Activated T-cell treated with anti-CD3 and anti-CD28 coated beads, Interleukin-2, amount 50 U/mL, for 72 hours (primary cell): ENCODE measurements at regions not wholly inside any gene's neighbourhood (a gene's known extent, or its start where the extent isn't known, plus 50 kb on each side); places are given as distances from the start of the nearest gene placed in this dataset.

Experiments
- ATAC-seq, 2 donors: fragments of 150-1000 bp; cut with Tn5 transposase; replicated peaks in 1 of 2; 2 replicates each; pipeline ENCODE4 v1.10.0; 2021; ENCODE audit warnings: moderate library complexity in 2 of 2, mild to moderate bottlenecking in 1 of 2
- DNase-seq, 2 donors: peaks; one replicate each; pipeline ENCODE4 v3.0.0; 2021 to 2022; ENCODE audit warnings: mixed read lengths in 1 of 2
- H3K27ac Mint-ChIP-seq: one replicate; pipeline ENCODE4 v1.8.0; 2022; ENCODE audit warnings: mild to moderate bottlenecking, moderate library complexity, mixed read lengths
- H3K27me3 Mint-ChIP-seq: one replicate; pipeline ENCODE4 v1.8.0; 2022; ENCODE audit warnings: low read depth, mixed read lengths
- H3K36me3 Mint-ChIP-seq, 2 donors: one replicate each; pipeline ENCODE4 v1.8.0; 2022; ENCODE audit warnings: mixed read lengths in 2 of 2, mild to moderate bottlenecking in 1 of 2; ENCODE audit not compliant: insufficient read depth in 2 of 2
- H3K4me1 Mint-ChIP-seq: one replicate; pipeline ENCODE4 v1.8.0; 2022; ENCODE audit warnings: low read depth, mixed read lengths
- H3K4me3 Mint-ChIP-seq, 2 donors: one replicate each; pipeline ENCODE4 v1.8.0; 2022; ENCODE audit warnings: mild to moderate bottlenecking in 2 of 2, mixed read lengths in 2 of 2, moderate library complexity in 2 of 2
- H3K9me3 Mint-ChIP-seq, 2 donors: one replicate each; pipeline ENCODE4 v1.8.0; 2022; ENCODE audit warnings: mixed read lengths in 2 of 2

- no peak overlapping the region for H3K27ac Mint-ChIP-seq
- no peak for DNase-seq
Measured at GRCh38 chr2:48116497-48116896, 198.0 kb upstream of the FOXN2 start.

DNA sequence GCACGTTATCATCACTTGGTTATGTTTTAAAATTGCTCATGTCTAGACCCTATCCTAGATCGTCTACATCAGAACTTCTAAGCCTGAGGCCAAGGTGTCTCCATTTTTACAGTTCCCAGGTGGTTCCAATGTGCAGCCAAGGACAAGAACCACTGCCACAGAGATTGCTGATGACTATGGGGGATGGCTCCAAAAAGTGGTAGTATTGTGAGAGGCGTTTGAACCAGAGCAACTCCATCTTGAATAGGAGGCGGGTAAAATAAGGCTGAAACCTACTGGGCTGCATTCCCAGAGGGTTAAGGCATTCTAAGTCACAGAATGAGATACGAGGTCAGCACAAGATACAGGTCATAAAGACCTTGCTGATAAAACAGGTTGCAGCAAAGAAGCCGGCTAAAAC lies 195.6 kb upstream of the FOXN2 start:
- no peak for ATAC-seq
- Mint-ChIP-seq H3K4me3 (no peak overlapping the region), H3K27me3 (no peaks in the 10 kb centered on the region), H3K4me1 (peaks cover 43% of the 10 kb centered on the region), H3K9me3 (no peaks in the 10 kb centered on the region), H3K27ac (no peak overlapping the region), H3K36me3 (peaks cover 0 to 2% of the 10 kb centered on the region in 2 donors)
- DNase-seq, result no peak

More at GRCh38 chr2:48116497-48116896, 198.0 kb upstream of the FOXN2 start:
- H3K9me3 Mint-ChIP-seq, result no peaks in the 10 kb centered on the region
- H3K4me1 Mint-ChIP-seq, result peaks cover 41% of the 10 kb centered on the region
- H3K27me3 Mint-ChIP-seq, result no peaks in the 10 kb centered on the region
- H3K36me3 Mint-ChIP-seq, result peaks cover 0 to 2% of the 10 kb centered on the region in 2 donors
- H3K4me3 Mint-ChIP-seq, result no peak overlapping the region
- no peak for ATAC-seq

- ATAC-seq (no peak), DNase-seq (no peak)
- no peak overlapping the region for H3K4me3 Mint-ChIP-seq
- no peak overlapping the region for H3K27ac Mint-ChIP-seq
- H3K27me3 Mint-ChIP-seq, result no peaks in the 10 kb centered on the region
- peaks cover 0 to 2% of the 10 kb centered on the region in 2 donors for H3K36me3 Mint-ChIP-seq
- no peaks in the 10 kb centered on the region for H3K9me3 Mint-ChIP-seq
- H3K4me1 Mint-ChIP-seq, result peaks cover 31% of the 10 kb centered on the region
Measured at GRCh38 chr2:48120112-48120511, 194.4 kb upstream of the FOXN2 start.

DNA sequence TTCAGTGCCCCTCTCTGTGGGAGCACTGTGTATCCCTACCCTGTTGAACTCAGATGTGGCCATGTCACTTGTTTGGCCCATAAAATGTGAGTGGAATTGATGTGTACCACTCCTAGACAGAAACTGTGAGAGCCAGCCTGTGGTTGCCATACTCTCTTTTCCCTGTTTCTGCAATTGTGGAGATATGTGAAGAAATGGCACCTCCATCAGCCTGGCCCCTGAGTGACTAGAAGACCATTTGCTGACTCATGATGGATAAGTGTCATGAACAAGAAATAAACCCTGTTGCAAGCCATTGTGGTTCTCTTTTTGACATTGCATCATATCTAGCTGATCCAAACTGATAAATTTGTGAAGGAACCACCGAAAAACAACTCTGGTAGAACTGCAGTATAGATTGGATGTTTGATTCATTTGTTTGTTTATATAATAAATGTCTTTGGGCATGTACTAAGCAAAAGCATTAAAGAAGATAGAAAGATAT lies 193.7 kb upstream of the FOXN2 start:
- H3K27me3 Mint-ChIP-seq, result no peaks in the 10 kb centered on the region
- peak; percentile 69 to 81 for ATAC-seq
- H3K36me3 Mint-ChIP-seq, result peaks cover 0 to 2% of the 10 kb centered on the region in 2 donors
- no peaks in the 10 kb centered on the region for H3K9me3 Mint-ChIP-seq
- peaks cover 29% of the 10 kb centered on the region for H3K4me1 Mint-ChIP-seq
- peak overlapping the region in 1 of 2 donors; percentile 51 for H3K4me3 Mint-ChIP-seq
- peak in 1 of 2 donors; percentile 24 for DNase-seq
- H3K27ac Mint-ChIP-seq, result no peak overlapping the region

- H3K27ac Mint-ChIP-seq, result no peak overlapping the region
- no peaks in the 10 kb centered on the region for H3K9me3 Mint-ChIP-seq
- ATAC-seq, result peak; percentile 81 to 83
- peaks cover 0 to 2% of the 10 kb centered on the region in 2 donors for H3K36me3 Mint-ChIP-seq
- peak in 1 of 2 donors; percentile 13 for DNase-seq
- H3K4me1 Mint-ChIP-seq, result peaks cover 29% of the 10 kb centered on the region
- no peak overlapping the region for H3K4me3 Mint-ChIP-seq
- H3K27me3 Mint-ChIP-seq, result no peaks in the 10 kb centered on the region
Measured at GRCh38 chr2:48122166-48122565, 192.3 kb upstream of the FOXN2 start.

DNA sequence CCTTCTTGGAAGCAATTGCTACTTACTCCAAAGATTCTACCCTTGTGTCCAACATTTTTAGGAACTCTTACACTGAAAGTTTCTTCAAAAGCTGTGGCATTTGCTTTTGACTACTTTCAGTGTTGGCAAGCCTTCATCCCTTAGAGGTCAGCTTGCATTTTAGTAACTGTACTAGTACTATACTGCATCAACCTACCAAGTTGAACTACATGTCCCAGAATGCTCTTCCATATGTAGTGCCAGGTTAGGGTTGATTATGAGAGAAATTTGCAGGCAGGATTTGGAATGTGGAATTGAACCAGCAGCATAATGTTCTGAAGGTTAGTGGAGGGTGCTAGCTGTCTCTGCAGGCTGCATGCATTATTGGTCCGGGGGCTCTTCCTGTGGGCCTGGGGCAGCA lies 189.9 kb upstream of the FOXN2 start:
- DNase-seq (no peak), ATAC-seq (no peak)
- no peak overlapping the region for H3K27ac Mint-ChIP-seq
- H3K9me3 Mint-ChIP-seq, result no peaks in the 10 kb centered on the region
- H3K4me1 Mint-ChIP-seq, result peaks cover 29% of the 10 kb centered on the region
- H3K4me3 Mint-ChIP-seq, result no peak overlapping the region
- H3K27me3 Mint-ChIP-seq, result no peaks in the 10 kb centered on the region
- H3K36me3 Mint-ChIP-seq, result peaks cover 0 to 2% of the 10 kb centered on the region in 2 donors

DNA sequence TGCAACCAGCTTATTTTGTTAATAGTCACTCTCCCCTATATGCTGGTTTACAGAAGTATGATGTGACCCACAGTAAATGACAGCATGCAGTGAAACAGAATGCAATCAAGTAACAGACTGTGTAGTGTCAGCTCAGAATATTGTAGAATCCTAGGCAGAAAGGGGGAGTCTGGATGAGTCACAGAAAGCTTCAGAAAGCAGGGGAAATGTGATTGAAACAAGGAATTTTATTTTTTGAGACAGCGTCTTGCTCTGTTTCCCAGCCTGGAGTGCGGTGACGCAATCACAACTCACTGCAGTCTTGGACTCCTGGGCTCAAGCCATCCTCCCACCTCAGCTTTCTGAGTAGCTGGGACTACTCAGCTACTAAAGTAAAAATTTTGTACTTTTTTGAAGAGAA lies 188.3 kb upstream of the FOXN2 start:
- no peak overlapping the region for H3K4me3 Mint-ChIP-seq

GRCh38 chr2:48127612-48128191 lies 186.8 kb upstream of the FOXN2 start:
- ATAC-seq (peak in 1 of 2 donors; percentile 35), DNase-seq (no peak)
- Mint-ChIP-seq H3K9me3 (no peaks in the 10 kb centered on the region), H3K4me3 (no peak overlapping the region), H3K27ac (no peak overlapping the region), H3K4me1 (peaks cover 4% of the 10 kb centered on the region), H3K36me3 (no peaks in the 10 kb centered on the region), H3K27me3 (no peaks in the 10 kb centered on the region)

More for the DNA sequence above, 188.3 kb upstream of the FOXN2 start:
- Mint-ChIP-seq H3K9me3 (no peaks in the 10 kb centered on the region), H3K27me3 (no peaks in the 10 kb centered on the region), H3K27ac (no peak overlapping the region), H3K4me1 (peaks cover 20% of the 10 kb centered on the region), H3K36me3 (no peaks in the 10 kb centered on the region)
- ATAC-seq, result no peak
- DNase-seq, result no peak

DNA sequence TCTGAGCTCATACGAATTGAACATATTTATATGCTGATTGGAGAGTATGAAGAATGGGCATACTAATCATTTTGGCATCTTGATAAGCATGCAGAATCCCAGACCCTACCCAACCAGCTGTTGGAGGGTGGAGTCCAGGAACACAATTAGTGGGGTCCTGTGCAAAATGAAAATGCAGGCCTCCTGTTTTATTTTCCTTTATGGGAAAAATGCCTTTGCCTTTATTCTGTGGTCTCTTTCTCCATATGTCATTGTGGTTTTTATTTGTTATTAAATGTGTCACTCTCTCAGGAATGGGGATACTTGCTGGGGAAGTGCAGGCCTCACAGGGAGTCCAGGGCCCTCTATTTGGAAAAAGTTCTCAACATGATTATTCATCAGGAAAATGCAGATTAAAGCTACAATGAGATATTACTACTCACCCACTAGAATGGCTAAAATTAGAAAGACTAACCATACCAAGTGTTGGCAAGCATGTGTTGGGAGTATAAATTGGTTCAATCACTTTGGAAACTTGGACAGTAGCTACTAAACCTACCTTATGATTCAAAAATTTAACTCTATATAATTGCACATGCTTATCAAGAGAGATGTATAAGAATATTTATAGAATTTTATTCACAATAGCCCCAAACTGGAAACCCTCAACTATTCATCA lies 185.1 kb upstream of the FOXN2 start:
- DNase-seq, result no peak
- H3K4me3 Mint-ChIP-seq, result no peak overlapping the region
- no peaks in the 10 kb centered on the region for H3K36me3 Mint-ChIP-seq
- H3K27me3 Mint-ChIP-seq, result no peaks in the 10 kb centered on the region
- no peaks in the 10 kb centered on the region for H3K9me3 Mint-ChIP-seq
- no peak overlapping the region for H3K27ac Mint-ChIP-seq
- no peaks in the 10 kb centered on the region for H3K4me1 Mint-ChIP-seq
- no peak for ATAC-seq

GRCh38 chr2:48131539-48132270 lies 182.8 kb upstream of the FOXN2 start:
- Mint-ChIP-seq H3K9me3 (no peaks in the 10 kb centered on the region), H3K36me3 (no peaks in the 10 kb centered on the region), H3K4me1 (no peaks in the 10 kb centered on the region), H3K27ac (no peak overlapping the region), H3K4me3 (no peak overlapping the region), H3K27me3 (no peaks in the 10 kb centered on the region)
- no peak for DNase-seq
- ATAC-seq, result no peak

DNA sequence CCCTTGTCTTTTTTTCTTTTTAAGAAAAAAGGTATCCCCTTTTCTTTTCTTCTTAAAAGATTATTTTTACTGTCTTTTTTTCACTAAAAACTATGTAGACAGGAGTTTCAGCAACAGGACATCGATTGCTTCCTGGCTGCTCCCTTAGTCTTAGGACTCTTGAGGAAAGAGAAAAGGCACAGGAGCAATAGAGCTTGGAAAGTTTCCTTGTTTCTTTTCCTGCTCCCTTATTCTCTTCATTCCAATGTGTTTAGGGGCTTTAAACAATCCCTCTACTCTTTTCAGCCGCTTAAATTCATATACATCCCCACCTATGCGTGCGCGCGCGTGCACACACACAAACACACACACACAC lies 182.2 kb upstream of the FOXN2 start:
- H3K27ac Mint-ChIP-seq, result no peak overlapping the region
- ATAC-seq, result no peak

DNA sequence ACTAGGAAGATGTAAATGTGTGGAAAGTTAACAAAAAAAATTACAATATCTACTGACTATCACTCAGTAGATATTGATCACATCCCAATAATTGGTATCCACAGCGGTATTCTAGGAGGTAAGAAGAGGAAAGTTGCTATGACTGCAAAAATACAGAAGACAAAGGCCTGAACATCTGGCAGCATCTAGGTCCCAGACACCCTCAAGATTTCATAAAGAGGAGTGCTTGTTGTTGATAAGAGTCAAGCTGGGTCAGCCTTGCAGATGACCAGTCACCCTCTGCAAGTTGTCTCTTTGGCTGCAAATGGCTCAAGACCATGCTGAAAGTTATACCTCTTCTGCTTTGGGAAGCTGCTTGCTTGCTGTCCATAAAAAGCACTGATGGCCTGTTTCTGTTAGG lies 179.8 kb upstream of the FOXN2 start:
- Mint-ChIP-seq H3K36me3 (no peaks in the 10 kb centered on the region), H3K27me3 (no peaks in the 10 kb centered on the region), H3K9me3 (no peaks in the 10 kb centered on the region), H3K4me3 (no peak overlapping the region), H3K4me1 (no peaks in the 10 kb centered on the region), H3K27ac (no peak overlapping the region)
- no peak for ATAC-seq
- DNase-seq, result no peak

More for the DNA sequence above, 182.2 kb upstream of the FOXN2 start:
- Mint-ChIP-seq H3K27me3 (no peaks in the 10 kb centered on the region), H3K36me3 (no peaks in the 10 kb centered on the region), H3K4me3 (no peak overlapping the region), H3K9me3 (no peaks in the 10 kb centered on the region), H3K4me1 (no peaks in the 10 kb centered on the region)
- no peak for DNase-seq

DNA sequence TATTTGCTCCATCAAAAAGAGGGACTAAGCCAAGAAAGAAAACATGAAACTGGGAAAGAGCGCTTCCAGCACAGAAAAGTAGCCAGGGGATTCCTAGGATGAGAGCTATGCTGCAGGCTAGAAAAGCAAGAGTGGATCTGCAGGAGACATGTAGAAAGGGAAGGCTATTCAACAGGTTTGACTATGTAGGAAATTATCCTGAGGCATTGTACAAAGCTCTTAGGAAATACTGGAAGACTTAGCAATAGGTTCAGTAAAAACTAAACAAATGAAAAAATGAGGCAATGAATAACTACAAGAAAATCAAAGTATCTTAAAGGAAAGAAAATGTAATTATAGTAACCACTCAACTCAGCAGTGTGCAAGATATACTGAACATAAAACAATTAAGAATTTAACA lies 178.7 kb upstream of the FOXN2 start:
- Mint-ChIP-seq H3K4me1 (no peaks in the 10 kb centered on the region), H3K9me3 (no peaks in the 10 kb centered on the region), H3K27ac (no peak overlapping the region), H3K4me3 (no peak overlapping the region), H3K27me3 (no peaks in the 10 kb centered on the region), H3K36me3 (no peaks in the 10 kb centered on the region)
- DNase-seq (no peak), ATAC-seq (no peak)
